Fibroblast of lung (primary cell): ENCODE measurements at regions not wholly inside any gene's neighbourhood (a gene's known extent, or its start where the extent isn't known, plus 50 kb on each side); places are given as distances from the start of the nearest gene placed in this dataset.

ENCODE experiments used
- EZH2 ChIP-seq: IDR thresholded peaks from 2 replicates; pipeline ENCODE4 v1.5.1; 2012; ENCODE audit warnings: low read length, control low read depth, mild to moderate bottlenecking; ENCODE audit errors: missing control alignments
- TF ChIP-seq, protein P1 (sequence below), 2 donors: IDR thresholded peaks in 1 of 2; conservative IDR thresholded peaks in 1 of 2; 1 replicate in 1 of 2; 2 replicates in 1 of 2; pipeline ENCODE4 v1.5.1; 2011 to 2012; ENCODE audit warnings: low read length in 2 of 2, control low read depth in 1 of 2, inconsistent platforms in 1 of 2, low read depth in 1 of 2, mild to moderate bottlenecking in 1 of 2

DNA sequence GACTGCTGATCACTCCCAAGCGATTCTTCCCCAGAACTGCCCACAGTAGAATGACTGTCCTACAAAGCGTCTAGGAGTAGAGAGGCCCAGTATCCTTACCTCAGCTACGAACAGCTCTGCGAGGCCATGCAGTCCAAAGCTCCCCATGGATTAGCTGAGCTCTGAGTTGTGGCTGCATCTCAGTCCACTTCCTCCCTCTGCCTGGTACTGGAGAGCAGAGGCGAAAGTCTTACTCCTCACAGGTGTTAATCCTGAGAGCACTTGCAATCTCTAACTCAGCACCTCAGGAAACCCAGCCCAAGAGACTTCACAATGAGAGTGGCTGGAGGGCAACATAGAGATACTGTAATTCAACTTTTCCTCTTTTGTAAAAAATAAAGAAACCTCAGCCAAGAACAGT, 493.1 kb downstream of the BCAT1 start:
- TF ChIP-seq, protein P1, sequence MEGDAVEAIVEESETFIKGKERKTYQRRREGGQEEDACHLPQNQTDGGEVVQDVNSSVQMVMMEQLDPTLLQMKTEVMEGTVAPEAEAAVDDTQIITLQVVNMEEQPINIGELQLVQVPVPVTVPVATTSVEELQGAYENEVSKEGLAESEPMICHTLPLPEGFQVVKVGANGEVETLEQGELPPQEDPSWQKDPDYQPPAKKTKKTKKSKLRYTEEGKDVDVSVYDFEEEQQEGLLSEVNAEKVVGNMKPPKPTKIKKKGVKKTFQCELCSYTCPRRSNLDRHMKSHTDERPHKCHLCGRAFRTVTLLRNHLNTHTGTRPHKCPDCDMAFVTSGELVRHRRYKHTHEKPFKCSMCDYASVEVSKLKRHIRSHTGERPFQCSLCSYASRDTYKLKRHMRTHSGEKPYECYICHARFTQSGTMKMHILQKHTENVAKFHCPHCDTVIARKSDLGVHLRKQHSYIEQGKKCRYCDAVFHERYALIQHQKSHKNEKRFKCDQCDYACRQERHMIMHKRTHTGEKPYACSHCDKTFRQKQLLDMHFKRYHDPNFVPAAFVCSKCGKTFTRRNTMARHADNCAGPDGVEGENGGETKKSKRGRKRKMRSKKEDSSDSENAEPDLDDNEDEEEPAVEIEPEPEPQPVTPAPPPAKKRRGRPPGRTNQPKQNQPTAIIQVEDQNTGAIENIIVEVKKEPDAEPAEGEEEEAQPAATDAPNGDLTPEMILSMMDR (conservative IDR thresholded peaks at IDR 0.05 in 1 of 2, IDR thresholded peaks at IDR 0.05 in 1 of 2; ENCODE audit: low read depth in 1 of 2, low read length in 2 of 2), result no peak
- TF ChIP-seq EZH2, result no peak
